ENCODE measurements at regions not wholly inside any gene's neighbourhood (a gene's known extent, or its start where the extent isn't known, plus 50 kb on each side); places are given as distances from the start of the nearest gene placed in this dataset.
"Not testable (repeated sequence)": the region's sequence is repeated elsewhere in the genome, so short reads cannot be mapped to it uniquely, and the experiment has no call there.

DNA sequence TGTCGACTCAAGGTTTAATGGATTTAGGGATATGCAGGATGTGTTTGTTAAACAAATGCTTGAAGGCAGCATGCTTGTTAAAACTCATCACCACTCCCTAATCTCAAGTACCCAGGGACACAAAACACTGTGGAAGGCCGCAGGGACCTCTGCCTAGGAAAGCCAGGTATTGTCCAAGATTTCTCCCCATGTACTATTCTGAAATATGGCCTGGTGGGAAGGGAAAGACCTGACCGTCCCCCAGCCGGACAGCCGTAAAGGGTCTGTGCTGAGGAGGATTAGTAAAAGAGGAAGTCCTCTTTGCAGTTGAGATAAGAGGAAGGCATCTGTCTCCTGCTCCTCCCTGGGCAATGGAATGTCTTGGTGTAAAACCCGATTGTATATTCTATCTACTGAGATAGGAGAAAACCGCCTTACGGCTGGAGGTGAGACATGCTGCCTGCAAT lies 85.3 kb upstream of the ZNF322 start:
- H3K36me3 Mint-ChIP-seq; H3K4me3 Mint-ChIP-seq; H3K9me3 ChIP-seq; ATAC-seq (replicated peaks in 1 of 4); CTCF ChIA-PET; H3K4me1 Mint-ChIP-seq; DNase-seq; H3K27ac ChIP-seq (ENCODE audit: low read length); H3K27ac Mint-ChIP-seq; POLR2A ChIA-PET; H3K4me1 ChIP-seq (ENCODE audit: control insufficient read depth in 1 of 2, extremely low read depth in 1 of 2, insufficient read depth in 2 of 2, low read length in 2 of 2); H3K4me3 ChIP-seq (ENCODE audit: control insufficient read depth in 1 of 2, extremely low read depth in 1 of 2, low read length in 1 of 2); H3K36me3 ChIP-seq (ENCODE audit: control insufficient read depth in 2 of 2, extremely low read depth in 1 of 2, insufficient read depth in 1 of 2, low read length in 1 of 2): not testable (repeated sequence)
- WGBS (ENCODE audit: insufficient coverage), result no CpG with 5 or more reads among the region's 8 CpGs
- H3K27me3 ChIP-seq (replicated peaks in 1 of 2; ENCODE audit: control insufficient read depth in 2 of 2, extremely low read depth in 1 of 2, insufficient read depth in 2 of 2, low read length in 1 of 2), result peaks cover 12 to 42% of the 10 kb centered on the region in 2 experiments
- Mint-ChIP-seq H3K9me3 (peaks cover 0 to 26% (median 11%) of the 10 kb centered on the region in 3 donors), H3K27me3 (peaks cover 45 to 60% of the 10 kb centered on the region in 2 donors)

DNA sequence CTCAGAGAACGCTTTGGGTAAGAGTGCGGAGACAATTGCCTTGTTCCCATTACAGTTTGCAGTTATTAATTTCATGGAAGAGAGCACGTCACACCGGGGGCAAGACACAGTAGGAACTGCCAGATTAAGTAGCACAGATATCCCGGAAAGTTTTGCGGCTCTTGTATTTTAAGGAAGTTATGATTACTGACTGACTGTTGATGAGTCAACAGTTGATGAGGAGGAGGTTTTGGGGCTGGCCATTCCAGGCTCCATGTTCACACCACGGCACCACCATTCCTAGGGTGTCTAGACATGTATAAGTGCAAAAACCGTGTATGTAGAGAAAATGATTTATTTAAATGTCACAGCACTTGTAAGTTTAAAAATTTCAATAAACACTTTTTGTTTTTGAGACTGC lies 86.4 kb upstream of the ZNF322 start:
- H3K27ac ChIP-seq (ENCODE audit: low read length); H3K9me3 ChIP-seq; DNase-seq; H3K4me3 ChIP-seq (ENCODE audit: control insufficient read depth in 1 of 2, extremely low read depth in 1 of 2, low read length in 1 of 2); H3K4me1 ChIP-seq (ENCODE audit: control insufficient read depth in 1 of 2, extremely low read depth in 1 of 2, insufficient read depth in 2 of 2, low read length in 2 of 2); CTCF ChIA-PET; H3K4me3 Mint-ChIP-seq; ATAC-seq (replicated peaks in 1 of 4); H3K36me3 Mint-ChIP-seq; H3K36me3 ChIP-seq (ENCODE audit: control insufficient read depth in 2 of 2, extremely low read depth in 1 of 2, insufficient read depth in 1 of 2, low read length in 1 of 2); H3K4me1 Mint-ChIP-seq; POLR2A ChIA-PET: not testable (repeated sequence)
- WGBS (ENCODE audit: insufficient coverage), result no CpG with 5 or more reads among the region's 8 CpGs
- Mint-ChIP-seq H3K9me3 (peaks cover 0 to 26% (median 7%) of the 10 kb centered on the region in 3 donors), H3K27ac (peak overlapping the region in 1 of 2 donors; percentile 10), H3K27me3 (peaks cover 45 to 66% of the 10 kb centered on the region in 2 donors)
- H3K27me3 ChIP-seq (replicated peaks in 1 of 2; ENCODE audit: control insufficient read depth in 2 of 2, extremely low read depth in 1 of 2, insufficient read depth in 2 of 2, low read length in 1 of 2), result peaks cover 12 to 43% of the 10 kb centered on the region in 2 experiments

DNA sequence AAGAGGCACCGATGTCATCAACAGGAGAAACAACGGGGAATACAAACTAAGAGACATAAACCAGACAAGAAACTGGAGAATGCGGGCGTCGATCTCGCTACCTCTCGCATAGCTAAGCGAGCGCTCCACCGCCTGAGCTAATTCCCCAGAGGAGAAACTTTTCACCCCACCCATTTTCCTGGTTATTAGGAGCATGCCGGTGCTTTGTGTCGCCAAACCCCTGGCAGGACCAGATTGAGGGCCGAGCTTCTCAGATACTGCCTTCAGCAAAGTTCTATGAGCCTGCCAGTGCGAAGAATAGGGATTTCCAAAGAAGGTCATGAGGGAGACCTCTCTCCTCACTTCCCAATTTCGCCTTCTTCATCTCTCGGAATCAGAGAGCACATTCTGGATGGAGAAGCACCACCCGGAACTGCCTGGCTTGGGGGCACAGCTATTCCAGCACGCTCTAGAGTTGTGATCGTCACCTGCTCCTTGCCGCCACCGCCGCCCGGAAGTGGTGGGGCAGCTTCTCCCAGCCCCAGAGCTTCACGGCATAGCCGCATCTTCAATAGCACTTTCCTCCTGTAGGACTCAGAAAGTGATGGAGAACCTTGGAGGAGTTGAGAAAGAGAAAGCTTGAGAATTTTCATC lies 89.7 kb upstream of the ZNF322 start:
- POLR2A ChIA-PET; DNase-seq; H3K4me3 ChIP-seq (ENCODE audit: control insufficient read depth in 1 of 2, extremely low read depth in 1 of 2, low read length in 1 of 2); H3K36me3 ChIP-seq (ENCODE audit: control insufficient read depth in 2 of 2, extremely low read depth in 1 of 2, insufficient read depth in 1 of 2, low read length in 1 of 2); H3K4me1 Mint-ChIP-seq; H3K27ac Mint-ChIP-seq; H3K27ac ChIP-seq (ENCODE audit: low read length); CTCF ChIA-PET; H3K4me3 Mint-ChIP-seq; H3K36me3 Mint-ChIP-seq; H3K9me3 ChIP-seq; H3K4me1 ChIP-seq (ENCODE audit: control insufficient read depth in 1 of 2, extremely low read depth in 1 of 2, insufficient read depth in 2 of 2, low read length in 2 of 2): not testable (repeated sequence)
- H3K9me3 Mint-ChIP-seq, result peaks cover 0 to 23% (median 0%) of the 10 kb centered on the region in 3 donors
- ATAC-seq (replicated peaks in 1 of 4), result peak in 1 of 4 experiments; percentile 32
- H3K27me3 ChIP-seq (replicated peaks in 1 of 2; ENCODE audit: control insufficient read depth in 2 of 2, extremely low read depth in 1 of 2, insufficient read depth in 2 of 2, low read length in 1 of 2), result peaks cover 7 to 35% of the 10 kb centered on the region in 2 experiments
- 24% methylated on average over 8 of the region's 25 CpGs for WGBS (ENCODE audit: insufficient coverage)
- H3K27me3 Mint-ChIP-seq, result peaks cover 21 to 51% of the 10 kb centered on the region in 2 donors

- H3K4me1 ChIP-seq (ENCODE audit: control insufficient read depth in 1 of 2, extremely low read depth in 1 of 2, insufficient read depth in 2 of 2, low read length in 2 of 2); H3K27ac ChIP-seq (ENCODE audit: low read length); H3K36me3 Mint-ChIP-seq; DNase-seq; ATAC-seq (replicated peaks in 1 of 4); H3K9me3 ChIP-seq; CTCF ChIA-PET; H3K4me3 ChIP-seq (ENCODE audit: control insufficient read depth in 1 of 2, extremely low read depth in 1 of 2, low read length in 1 of 2); POLR2A ChIA-PET; H3K4me1 Mint-ChIP-seq; H3K4me3 Mint-ChIP-seq; H3K27ac Mint-ChIP-seq; H3K36me3 ChIP-seq (ENCODE audit: control insufficient read depth in 2 of 2, extremely low read depth in 1 of 2, insufficient read depth in 1 of 2, low read length in 1 of 2): not testable (repeated sequence)
- H3K27me3 ChIP-seq (replicated peaks in 1 of 2; ENCODE audit: control insufficient read depth in 2 of 2, extremely low read depth in 1 of 2, insufficient read depth in 2 of 2, low read length in 1 of 2), result peaks cover 5 to 37% of the 10 kb centered on the region in 2 experiments
- H3K27me3 Mint-ChIP-seq, result peaks cover 16 to 50% of the 10 kb centered on the region in 2 donors
- 40% methylated on average over 1 of the region's 9 CpGs for WGBS (ENCODE audit: insufficient coverage)
- H3K9me3 Mint-ChIP-seq, result peaks cover 0 to 22% (median 0%) of the 10 kb centered on the region in 3 donors
Observed at GRCh38 chr6:26749759-26750126, 90.2 kb upstream of the ZNF322 start.

- H3K27me3 Mint-ChIP-seq, result peaks cover 0 to 45% of the 10 kb centered on the region in 2 donors
Observed at GRCh38 chr6:26754212-26754611, 94.7 kb upstream of the ZNF322 start.

GRCh38 chr6:26754801-26755200 lies 95.3 kb upstream of the ZNF322 start:
- H3K27ac ChIP-seq (ENCODE audit: low read length); DNase-seq; H3K9me3 ChIP-seq; ATAC-seq (replicated peaks in 1 of 4); H3K4me1 Mint-ChIP-seq; CTCF ChIA-PET; POLR2A ChIA-PET; H3K36me3 Mint-ChIP-seq; H3K36me3 ChIP-seq (ENCODE audit: control insufficient read depth in 2 of 2, extremely low read depth in 1 of 2, insufficient read depth in 1 of 2, low read length in 1 of 2); H3K4me3 ChIP-seq (ENCODE audit: control insufficient read depth in 1 of 2, extremely low read depth in 1 of 2, low read length in 1 of 2); H3K4me1 ChIP-seq (ENCODE audit: control insufficient read depth in 1 of 2, extremely low read depth in 1 of 2, insufficient read depth in 2 of 2, low read length in 2 of 2): not testable (repeated sequence)
- peaks cover 0 to 46% of the 10 kb centered on the region in 2 donors for H3K27me3 Mint-ChIP-seq
- H3K27me3 ChIP-seq (replicated peaks in 1 of 2; ENCODE audit: control insufficient read depth in 2 of 2, extremely low read depth in 1 of 2, insufficient read depth in 2 of 2, low read length in 1 of 2), result peaks cover 0 to 26% of the 10 kb centered on the region in 2 experiments
- peaks cover 0 to 13% (median 7%) of the 10 kb centered on the region in 3 donors for H3K9me3 Mint-ChIP-seq
- H3K27ac Mint-ChIP-seq, result peak overlapping the region in 1 of 2 donors; percentile 22
- peak overlapping the region in 1 of 3 donors; percentile 49 for H3K4me3 Mint-ChIP-seq
- 12% methylated on average over 18 of the region's 20 CpGs for WGBS (ENCODE audit: insufficient coverage)

More at GRCh38 chr6:26754212-26754611, 94.7 kb upstream of the ZNF322 start:
- DNase-seq (no peak), ATAC-seq (replicated peaks in 1 of 4) (no peak)
- H3K9me3 ChIP-seq, result no peaks in the 10 kb centered on the region
- peaks cover 0 to 13% (median 7%) of the 10 kb centered on the region in 3 donors for H3K9me3 Mint-ChIP-seq
- H3K4me3 Mint-ChIP-seq, result no peak overlapping the region
- ChIA-PET POLR2A (no interaction called here), CTCF (interaction anchor here in 1 of 2 donors (0.6 kb wide), 1 partner anchor 542 kb away, joined by 3 read pairs; no protein-coding TSS in a partner anchor)
- H3K27ac Mint-ChIP-seq, result peak overlapping the region in 1 of 2 donors; percentile 44
- H3K27me3 ChIP-seq (replicated peaks in 1 of 2; ENCODE audit: control insufficient read depth in 2 of 2, extremely low read depth in 1 of 2, insufficient read depth in 2 of 2, low read length in 1 of 2), result peaks cover 0 to 32% of the 10 kb centered on the region in 2 experiments
- H3K36me3 Mint-ChIP-seq, result no peaks in the 10 kb centered on the region
- H3K4me3 ChIP-seq (ENCODE audit: control insufficient read depth in 1 of 2, extremely low read depth in 1 of 2, low read length in 1 of 2), result no peak overlapping the region
- H3K4me1 ChIP-seq (ENCODE audit: control insufficient read depth in 1 of 2, extremely low read depth in 1 of 2, insufficient read depth in 2 of 2, low read length in 2 of 2), result peaks cover 0 to 4% of the 10 kb centered on the region in 2 experiments
- H3K4me1 Mint-ChIP-seq, result peaks cover 0 to 8% (median 0%) of the 10 kb centered on the region in 3 donors
- WGBS (ENCODE audit: insufficient coverage), result 7% methylated on average over 15 of the region's 15 CpGs
- no peak overlapping the region for H3K27ac ChIP-seq (ENCODE audit: low read length)
- H3K36me3 ChIP-seq (ENCODE audit: control insufficient read depth in 2 of 2, extremely low read depth in 1 of 2, insufficient read depth in 1 of 2, low read length in 1 of 2), result no peaks in the 10 kb centered on the region

All from T-cell (primary cell).